NB4 (cell line): ENCODE measurements at regions not wholly inside any gene's neighbourhood (a gene's known extent, or its start where the extent isn't known, plus 50 kb on each side); places are given as distances from the start of the nearest gene placed in this dataset.

Source experiments
- POLR2A ChIP-seq: IDR thresholded peaks from 2 replicates; pipeline ENCODE4 v1.6.1; 2011; ENCODE audit warnings: mild to moderate bottlenecking; ENCODE audit not compliant: insufficient read length; ENCODE audit errors: extremely low read depth
- TF ChIP-seq, protein P1 (sequence below): IDR thresholded peaks from one replicate; pipeline ENCODE4 v1.5.1; 2012; ENCODE audit warnings: low read depth, low read length

DNA sequence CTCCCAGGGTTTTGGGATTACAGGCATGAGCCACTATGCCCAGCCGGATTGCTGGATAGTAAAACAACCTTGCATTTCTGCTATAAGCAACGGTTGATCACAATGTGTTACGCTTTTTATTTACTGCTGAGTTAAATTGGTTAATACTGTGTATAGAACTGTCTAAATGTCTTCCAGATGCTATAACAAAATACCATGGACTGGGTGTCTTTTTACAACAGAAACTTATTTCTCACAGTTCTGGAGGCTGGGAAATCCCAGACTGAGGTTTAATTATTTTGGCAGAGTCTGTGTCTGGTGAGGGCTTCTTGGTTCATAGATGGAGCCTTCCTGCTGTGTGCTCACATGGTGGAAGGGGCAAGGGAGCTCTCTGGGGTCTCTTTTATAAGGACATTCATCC lies 65.5 kb downstream of the ING1 start:
- TF ChIP-seq, protein P1, sequence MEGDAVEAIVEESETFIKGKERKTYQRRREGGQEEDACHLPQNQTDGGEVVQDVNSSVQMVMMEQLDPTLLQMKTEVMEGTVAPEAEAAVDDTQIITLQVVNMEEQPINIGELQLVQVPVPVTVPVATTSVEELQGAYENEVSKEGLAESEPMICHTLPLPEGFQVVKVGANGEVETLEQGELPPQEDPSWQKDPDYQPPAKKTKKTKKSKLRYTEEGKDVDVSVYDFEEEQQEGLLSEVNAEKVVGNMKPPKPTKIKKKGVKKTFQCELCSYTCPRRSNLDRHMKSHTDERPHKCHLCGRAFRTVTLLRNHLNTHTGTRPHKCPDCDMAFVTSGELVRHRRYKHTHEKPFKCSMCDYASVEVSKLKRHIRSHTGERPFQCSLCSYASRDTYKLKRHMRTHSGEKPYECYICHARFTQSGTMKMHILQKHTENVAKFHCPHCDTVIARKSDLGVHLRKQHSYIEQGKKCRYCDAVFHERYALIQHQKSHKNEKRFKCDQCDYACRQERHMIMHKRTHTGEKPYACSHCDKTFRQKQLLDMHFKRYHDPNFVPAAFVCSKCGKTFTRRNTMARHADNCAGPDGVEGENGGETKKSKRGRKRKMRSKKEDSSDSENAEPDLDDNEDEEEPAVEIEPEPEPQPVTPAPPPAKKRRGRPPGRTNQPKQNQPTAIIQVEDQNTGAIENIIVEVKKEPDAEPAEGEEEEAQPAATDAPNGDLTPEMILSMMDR, result no peak
- no peak for TF ChIP-seq POLR2A
